Progenitor cell of endocrine pancreas (in vitro differentiated cells): ENCODE measurements at regions not wholly inside any gene's neighbourhood (a gene's known extent, or its start where the extent isn't known, plus 50 kb on each side); places are given as distances from the start of the nearest gene placed in this dataset.

Experiments used
- DNase-seq: peaks from one replicate; pipeline ENCODE4 v3.0.0; 2021; ENCODE audit warnings: low spot score; ENCODE audit not compliant: unreplicated experiment
- H3K27ac Mint-ChIP-seq: 2 replicates; pipeline ENCODE4 v1.8.0; 2021; ENCODE audit warnings: mild to moderate bottlenecking, moderate library complexity, mixed read lengths
- H3K27me3 Mint-ChIP-seq: 2 replicates; pipeline ENCODE4 v1.8.0; 2021; ENCODE audit warnings: mixed read lengths
- H3K36me3 Mint-ChIP-seq: 2 replicates; pipeline ENCODE4 v1.8.0; 2022; ENCODE audit warnings: mixed read lengths; ENCODE audit not compliant: insufficient read depth
- H3K4me1 Mint-ChIP-seq: 2 replicates; pipeline ENCODE4 v1.8.0; 2021; ENCODE audit warnings: low read depth, mixed read lengths
- H3K4me3 Mint-ChIP-seq: 2 replicates; pipeline ENCODE4 v1.8.0; 2021; ENCODE audit warnings: low read depth, mild to moderate bottlenecking, moderate library complexity, mixed read lengths
- H3K9me3 Mint-ChIP-seq: 2 replicates; pipeline ENCODE4 v1.8.0; 2021; ENCODE audit warnings: low read depth, mixed read lengths
- CTCF ChIP-seq: fragments of 200-600 bp; sonication (generic); IDR thresholded peaks from one replicate; pipeline ENCODE4 v1.5.0; 2021; ENCODE audit warnings: antibody characterized with exemption, mild to moderate bottlenecking; ENCODE audit not compliant: unreplicated experiment

- H3K27me3 Mint-ChIP-seq = peaks cover 9% of the 10 kb centered on the region
- no peak overlapping the region for H3K27ac Mint-ChIP-seq
- H3K36me3 Mint-ChIP-seq = no peaks in the 10 kb centered on the region
- no peak for TF ChIP-seq CTCF
- H3K4me3 Mint-ChIP-seq = no peak overlapping the region
- DNase-seq = no peak
- peaks cover 3% of the 10 kb centered on the region for H3K4me1 Mint-ChIP-seq
- H3K9me3 Mint-ChIP-seq = no peaks in the 10 kb centered on the region
Observed at GRCh38 chr7:47191876-47192291, 390.0 kb downstream of the TNS3 start.

GRCh38 chr7:47191316-47191715 lies 390.6 kb downstream of the TNS3 start:
- DNase-seq = no peak
- Mint-ChIP-seq H3K27me3 (peaks cover 9% of the 10 kb centered on the region), H3K4me3 (no peak overlapping the region)

GRCh38 chr7:47190462-47190861 lies 391.4 kb downstream of the TNS3 start:
- TF ChIP-seq CTCF = no peak
- Mint-ChIP-seq H3K27me3 (peaks cover 9% of the 10 kb centered on the region), H3K4me3 (no peak overlapping the region), H3K36me3 (no peaks in the 10 kb centered on the region), H3K9me3 (no peaks in the 10 kb centered on the region), H3K27ac (no peak overlapping the region), H3K4me1 (peaks cover 3% of the 10 kb centered on the region)
- no peak for DNase-seq

More at GRCh38 chr7:47191316-47191715, 390.6 kb downstream of the TNS3 start:
- TF ChIP-seq CTCF = no peak
- no peak overlapping the region for H3K27ac Mint-ChIP-seq
- H3K4me1 Mint-ChIP-seq = peaks cover 3% of the 10 kb centered on the region
- H3K9me3 Mint-ChIP-seq = no peaks in the 10 kb centered on the region
- H3K36me3 Mint-ChIP-seq = no peaks in the 10 kb centered on the region

GRCh38 chr7:47188653-47189315 lies 393.1 kb downstream of the TNS3 start:
- H3K9me3 Mint-ChIP-seq = no peaks in the 10 kb centered on the region
- no peak for TF ChIP-seq CTCF
- H3K27ac Mint-ChIP-seq = no peak overlapping the region
- peaks cover 3% of the 10 kb centered on the region for H3K4me1 Mint-ChIP-seq
- H3K36me3 Mint-ChIP-seq = no peaks in the 10 kb centered on the region
- H3K27me3 Mint-ChIP-seq = peaks cover 9% of the 10 kb centered on the region
- no peak for DNase-seq
- H3K4me3 Mint-ChIP-seq = no peak overlapping the region

- TF ChIP-seq CTCF = no peak
Observed at GRCh38 chr7:47188136-47188535, 393.8 kb downstream of the TNS3 start.

More at GRCh38 chr7:47188136-47188535, 393.8 kb downstream of the TNS3 start:
- no peak overlapping the region for H3K27ac Mint-ChIP-seq
- H3K4me3 Mint-ChIP-seq = no peak overlapping the region
- no peak for DNase-seq
- H3K9me3 Mint-ChIP-seq = no peaks in the 10 kb centered on the region
- H3K27me3 Mint-ChIP-seq = peaks cover 11% of the 10 kb centered on the region
- peaks cover 3% of the 10 kb centered on the region for H3K4me1 Mint-ChIP-seq
- no peaks in the 10 kb centered on the region for H3K36me3 Mint-ChIP-seq
